ENCODE measurements at regions not wholly inside any gene's neighbourhood (a gene's known extent, or its start where the extent isn't known, plus 50 kb on each side); places are given as distances from the start of the nearest gene placed in this dataset.

- intact Hi-C loops (cut with DNase I, micrococcal nuclease), result no loop called here
- ChIA-PET CTCF (no interaction called here), POLR2A (no interaction called here)
Observed at GRCh38 chr5:91865915-91866314, 482.8 kb upstream of the ARRDC3 start.

DNA sequence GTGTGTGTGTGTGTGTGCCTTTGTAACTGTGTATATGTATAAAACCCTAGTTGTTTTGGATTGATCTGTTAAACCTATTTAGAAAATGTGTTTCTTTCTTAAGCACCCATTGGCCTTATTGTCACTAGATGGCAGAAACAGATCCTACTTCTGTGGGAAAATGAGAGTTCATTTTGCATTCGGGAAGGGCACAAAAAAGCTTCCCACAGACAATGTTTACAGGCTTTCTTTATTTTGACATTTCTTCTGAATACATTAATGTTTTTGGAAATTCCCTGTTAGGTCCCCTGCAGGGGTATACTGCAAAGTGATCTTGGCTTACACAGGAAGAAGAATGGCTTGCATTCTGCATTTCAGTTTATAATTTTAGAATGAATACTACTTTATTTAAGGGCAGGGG, 481.8 kb upstream of the ARRDC3 start:
- ChIA-PET POLR2A (no interaction called here), CTCF (no interaction called here)
- ATAC-seq, result no peak
- Mint-ChIP-seq H3K36me3 (ENCODE audit: low read depth) (no peaks in the 10 kb centered on the region), H3K9me3 (ENCODE audit: low read depth) (peaks cover 4% of the 10 kb centered on the region), H3K4me3 (no peak overlapping the region), H3K27ac (no peak overlapping the region), H3K4me1 (no peaks in the 10 kb centered on the region), H3K27me3 (no peaks in the 10 kb centered on the region)
- intact Hi-C loops (cut with DNase I, micrococcal nuclease), result no loop called here
- no peak for DNase-seq

More at GRCh38 chr5:91865915-91866314, 482.8 kb upstream of the ARRDC3 start:
- H3K9me3 Mint-ChIP-seq (ENCODE audit: low read depth), result peaks cover 2% of the 10 kb centered on the region
- no peaks in the 10 kb centered on the region for H3K27me3 Mint-ChIP-seq
- DNase-seq (no peak), ATAC-seq (no peak)
- no peaks in the 10 kb centered on the region for H3K4me1 Mint-ChIP-seq
- no peaks in the 10 kb centered on the region for H3K36me3 Mint-ChIP-seq (ENCODE audit: low read depth)
- H3K4me3 Mint-ChIP-seq, result no peak overlapping the region
- H3K27ac Mint-ChIP-seq, result no peak overlapping the region

DNA sequence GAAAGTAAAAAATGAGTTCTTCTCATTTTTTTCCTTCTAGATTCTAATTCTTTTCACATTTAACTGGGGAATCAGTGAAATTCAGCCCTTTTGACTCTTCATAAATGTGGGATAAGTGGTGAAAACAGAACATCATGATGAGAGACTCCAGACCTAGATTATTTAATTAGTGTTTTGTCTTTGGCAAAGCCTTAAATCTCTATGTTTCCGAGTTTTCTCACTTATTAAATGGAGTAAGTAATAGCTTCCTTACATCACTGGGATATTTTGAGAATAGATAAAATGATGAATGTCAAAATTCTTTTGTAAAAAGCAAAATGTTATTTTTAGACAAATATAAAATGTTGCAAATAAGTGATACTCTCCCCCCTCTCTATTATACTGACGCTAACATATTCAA, 468.6 kb upstream of the ARRDC3 start:
- no peaks in the 10 kb centered on the region for H3K36me3 Mint-ChIP-seq (ENCODE audit: low read depth)
- ChIA-PET POLR2A (no interaction called here), CTCF (no interaction called here)
- H3K27me3 Mint-ChIP-seq, result no peaks in the 10 kb centered on the region
- H3K27ac Mint-ChIP-seq, result no peak overlapping the region
- no peaks in the 10 kb centered on the region for H3K9me3 Mint-ChIP-seq (ENCODE audit: low read depth)
- no peaks in the 10 kb centered on the region for H3K4me1 Mint-ChIP-seq
- no peak overlapping the region for H3K4me3 Mint-ChIP-seq
- no peak for DNase-seq
- ATAC-seq, result no peak
- intact Hi-C loops (cut with DNase I, micrococcal nuclease), result no loop called here

- H3K4me3 Mint-ChIP-seq, result no peak overlapping the region
- ATAC-seq, result no peak
- no peaks in the 10 kb centered on the region for H3K27me3 Mint-ChIP-seq
Observed at GRCh38 chr5:91850031-91850430, 466.9 kb upstream of the ARRDC3 start.

GRCh38 chr5:91849069-91849468, 466.0 kb upstream of the ARRDC3 start:
- H3K27me3 Mint-ChIP-seq, result no peaks in the 10 kb centered on the region
- CTCF ChIA-PET, result no interaction called here
- ATAC-seq (no peak), DNase-seq (no peak)
- H3K27ac Mint-ChIP-seq, result no peak overlapping the region
- POLR2A ChIA-PET, result no interaction called here
- no peak overlapping the region for H3K4me3 Mint-ChIP-seq
- no peaks in the 10 kb centered on the region for H3K9me3 Mint-ChIP-seq (ENCODE audit: low read depth)
- intact Hi-C loops (cut with DNase I, micrococcal nuclease), result no loop called here
- no peaks in the 10 kb centered on the region for H3K4me1 Mint-ChIP-seq
- H3K36me3 Mint-ChIP-seq (ENCODE audit: low read depth), result no peaks in the 10 kb centered on the region

More at GRCh38 chr5:91850031-91850430, 466.9 kb upstream of the ARRDC3 start:
- intact Hi-C loops (cut with DNase I, micrococcal nuclease), result no loop called here
- DNase-seq, result no peak
- H3K36me3 Mint-ChIP-seq (ENCODE audit: low read depth), result no peaks in the 10 kb centered on the region
- no peaks in the 10 kb centered on the region for H3K4me1 Mint-ChIP-seq
- no peak overlapping the region for H3K27ac Mint-ChIP-seq
- CTCF ChIA-PET, result no interaction called here
- no peaks in the 10 kb centered on the region for H3K9me3 Mint-ChIP-seq (ENCODE audit: low read depth)
- POLR2A ChIA-PET, result no interaction called here

DNA sequence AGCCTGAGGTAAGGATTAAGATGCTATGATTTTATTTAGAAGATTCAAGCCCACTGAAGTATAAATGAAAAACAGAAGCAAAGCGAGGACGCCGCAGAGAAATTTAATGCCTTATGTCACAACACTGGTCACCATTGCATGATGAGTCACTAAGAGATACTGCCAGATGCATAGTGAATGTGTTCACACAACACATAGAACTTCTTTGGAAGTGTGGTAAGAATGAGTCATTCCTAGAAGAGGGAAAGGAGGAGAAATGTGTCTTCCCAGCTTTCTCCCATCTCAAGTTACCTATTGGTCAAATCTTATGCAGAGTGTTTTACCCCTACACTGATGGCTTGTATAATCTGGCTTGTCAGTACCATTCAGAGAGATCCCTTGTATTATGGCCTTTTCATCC, 465.3 kb upstream of the ARRDC3 start:
- no peak for DNase-seq
- CTCF ChIA-PET, result no interaction called here
- POLR2A ChIA-PET, result no interaction called here
- Mint-ChIP-seq H3K4me3 (no peak overlapping the region), H3K9me3 (ENCODE audit: low read depth) (no peaks in the 10 kb centered on the region), H3K36me3 (ENCODE audit: low read depth) (no peaks in the 10 kb centered on the region), H3K4me1 (no peaks in the 10 kb centered on the region), H3K27ac (no peak overlapping the region), H3K27me3 (no peaks in the 10 kb centered on the region)
- no peak for ATAC-seq
- intact Hi-C loops (cut with DNase I, micrococcal nuclease), result no loop called here

DNA sequence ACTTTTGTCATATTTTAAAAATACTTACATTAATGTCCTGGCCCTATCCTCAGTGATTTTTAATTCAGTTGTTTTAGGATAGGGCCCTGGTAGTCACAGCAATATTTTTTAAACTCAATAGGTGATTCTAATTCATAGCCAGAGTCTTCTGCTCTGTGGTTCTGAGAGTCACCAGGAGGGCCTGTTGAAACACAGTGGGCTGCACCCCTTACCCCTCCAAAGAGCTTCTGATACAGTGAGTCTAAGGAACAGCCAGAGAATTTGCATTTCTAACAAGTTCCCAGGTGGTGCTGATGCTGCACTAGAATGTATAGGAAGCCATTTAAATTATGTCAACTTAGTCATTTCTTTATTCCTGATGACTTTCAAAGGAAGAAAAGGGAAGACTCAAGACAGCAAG, 458.3 kb upstream of the ARRDC3 start:
- Mint-ChIP-seq H3K27me3 (no peaks in the 10 kb centered on the region), H3K4me1 (no peaks in the 10 kb centered on the region), H3K4me3 (no peak overlapping the region), H3K9me3 (ENCODE audit: low read depth) (no peaks in the 10 kb centered on the region), H3K27ac (no peak overlapping the region), H3K36me3 (ENCODE audit: low read depth) (no peaks in the 10 kb centered on the region)
- no peak for DNase-seq
- ChIA-PET CTCF (no interaction called here), POLR2A (no interaction called here)
- ATAC-seq, result no peak
- intact Hi-C loops (cut with DNase I, micrococcal nuclease), result no loop called here

DNA sequence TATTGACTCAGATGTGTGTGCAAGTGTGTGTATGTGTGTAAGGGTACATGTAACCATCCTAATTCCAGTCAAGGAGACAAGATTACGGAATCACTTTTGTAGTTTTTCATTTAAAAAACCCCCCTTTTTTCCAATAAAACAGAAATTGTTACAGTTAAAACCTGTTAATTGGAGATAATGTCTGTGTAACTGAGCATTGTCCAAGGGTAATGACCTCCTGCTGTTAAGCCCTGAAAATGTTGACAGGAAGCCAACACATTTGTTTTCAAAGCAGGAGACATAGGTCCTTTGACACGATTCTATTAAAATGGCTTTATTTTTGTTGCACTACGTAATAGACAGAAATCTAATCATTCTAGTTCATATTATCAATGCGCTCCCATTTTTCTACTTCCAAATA, 457.3 kb upstream of the ARRDC3 start:
- no peak overlapping the region for H3K4me3 Mint-ChIP-seq
- ATAC-seq (no peak), DNase-seq (no peak)
- H3K36me3 Mint-ChIP-seq (ENCODE audit: low read depth), result no peaks in the 10 kb centered on the region
- POLR2A ChIA-PET, result no interaction called here
- CTCF ChIA-PET, result no interaction called here
- no peaks in the 10 kb centered on the region for H3K4me1 Mint-ChIP-seq
- intact Hi-C loops (cut with DNase I, micrococcal nuclease), result no loop called here
- no peaks in the 10 kb centered on the region for H3K9me3 Mint-ChIP-seq (ENCODE audit: low read depth)
- no peak overlapping the region for H3K27ac Mint-ChIP-seq
- H3K27me3 Mint-ChIP-seq, result no peaks in the 10 kb centered on the region

DNA sequence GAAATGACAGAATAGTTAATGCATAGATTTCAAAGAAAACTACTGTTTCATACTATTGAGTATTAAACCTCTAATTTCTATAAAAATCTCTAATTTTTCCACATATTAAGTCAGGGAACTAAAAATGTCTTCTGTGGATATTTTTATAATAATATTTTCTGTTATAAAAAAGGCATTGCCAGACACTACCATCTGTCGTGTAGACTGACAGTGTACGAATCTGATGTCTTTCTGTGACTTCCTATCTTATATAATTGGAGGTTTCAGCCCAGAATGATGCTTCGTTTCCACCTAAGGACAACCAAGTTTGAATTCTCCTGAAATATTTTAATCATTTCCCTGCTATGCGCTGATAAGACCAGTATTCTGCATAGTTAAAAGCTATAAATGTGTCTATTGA, 456.6 kb upstream of the ARRDC3 start:
- Mint-ChIP-seq H3K4me1 (no peaks in the 10 kb centered on the region), H3K36me3 (ENCODE audit: low read depth) (no peaks in the 10 kb centered on the region), H3K27ac (no peak overlapping the region), H3K9me3 (ENCODE audit: low read depth) (no peaks in the 10 kb centered on the region), H3K4me3 (no peak overlapping the region), H3K27me3 (no peaks in the 10 kb centered on the region)
- DNase-seq (no peak), ATAC-seq (no peak)
- intact Hi-C loops (cut with DNase I, micrococcal nuclease), result no loop called here
- POLR2A ChIA-PET, result no interaction called here
- CTCF ChIA-PET, result no interaction called here

- no peak overlapping the region for H3K4me3 Mint-ChIP-seq
- ATAC-seq (no peak), DNase-seq (no peak)
- H3K27ac Mint-ChIP-seq, result no peak overlapping the region
- no peaks in the 10 kb centered on the region for H3K27me3 Mint-ChIP-seq
- intact Hi-C loops (cut with DNase I, micrococcal nuclease), result no loop called here
- POLR2A ChIA-PET, result no interaction called here
- CTCF ChIA-PET, result interaction anchor here (0.8 kb wide), 1 partner anchor 173 kb away, joined by 3 read pairs; no protein-coding TSS in a partner anchor
- H3K36me3 Mint-ChIP-seq (ENCODE audit: low read depth), result no peaks in the 10 kb centered on the region
- H3K9me3 Mint-ChIP-seq (ENCODE audit: low read depth), result no peaks in the 10 kb centered on the region
- H3K4me1 Mint-ChIP-seq, result no peaks in the 10 kb centered on the region
Observed at GRCh38 chr5:91839233-91839632, 456.1 kb upstream of the ARRDC3 start.

- no peak overlapping the region for H3K4me3 Mint-ChIP-seq
- no peak overlapping the region for H3K27ac Mint-ChIP-seq
- H3K4me1 Mint-ChIP-seq, result no peaks in the 10 kb centered on the region
- no peaks in the 10 kb centered on the region for H3K27me3 Mint-ChIP-seq
- no peaks in the 10 kb centered on the region for H3K9me3 Mint-ChIP-seq (ENCODE audit: low read depth)
- no peak for DNase-seq
- no peaks in the 10 kb centered on the region for H3K36me3 Mint-ChIP-seq (ENCODE audit: low read depth)
- CTCF ChIA-PET, result no interaction called here
- intact Hi-C loops (cut with DNase I, micrococcal nuclease), result no loop called here
- no peak for ATAC-seq
- POLR2A ChIA-PET, result no interaction called here
Observed at GRCh38 chr5:91830361-91830953, 447.3 kb upstream of the ARRDC3 start.

- Mint-ChIP-seq H3K4me1 (no peaks in the 10 kb centered on the region), H3K27me3 (no peaks in the 10 kb centered on the region), H3K9me3 (ENCODE audit: low read depth) (peaks cover 3% of the 10 kb centered on the region), H3K4me3 (no peak overlapping the region), H3K27ac (no peak overlapping the region), H3K36me3 (ENCODE audit: low read depth) (no peaks in the 10 kb centered on the region)
- DNase-seq (no peak), ATAC-seq (no peak)
- POLR2A ChIA-PET, result no interaction called here
- CTCF ChIA-PET, result no interaction called here
- intact Hi-C loops (cut with DNase I, micrococcal nuclease), result no loop called here
Observed at GRCh38 chr5:91825618-91826017, 442.5 kb upstream of the ARRDC3 start.

GRCh38 chr5:91824406-91824805, 441.3 kb upstream of the ARRDC3 start:
- Mint-ChIP-seq H3K36me3 (ENCODE audit: low read depth) (no peaks in the 10 kb centered on the region), H3K27ac (no peak overlapping the region), H3K9me3 (ENCODE audit: low read depth) (peaks cover 3% of the 10 kb centered on the region), H3K27me3 (no peaks in the 10 kb centered on the region), H3K4me3 (no peak overlapping the region), H3K4me1 (no peaks in the 10 kb centered on the region)
- ATAC-seq (no peak), DNase-seq (no peak)
- intact Hi-C loops (cut with DNase I, micrococcal nuclease), result no loop called here
- POLR2A ChIA-PET, result no interaction called here
- CTCF ChIA-PET, result no interaction called here

Measured in activated CD4-positive, alpha-beta T cell treated with anti-CD3 and anti-CD28 coated beads for 36 hours (primary cell).